ENCODE measurements at regions not wholly inside any gene's neighbourhood (a gene's known extent, or its start where the extent isn't known, plus 50 kb on each side); places are given as distances from the start of the nearest gene placed in this dataset.
"Not testable (repeated sequence)": the region's sequence is repeated elsewhere in the genome, so short reads cannot be mapped to it uniquely, and the experiment has no call there.

- ATAC-seq (replicated peaks), result no peak
- H3K4me1 Mint-ChIP-seq, result no peaks in the 10 kb centered on the region
- no peak overlapping the region for H3K27ac Mint-ChIP-seq
- no peaks in the 10 kb centered on the region for H3K36me3 Mint-ChIP-seq (ENCODE audit: low read depth)
- H3K27me3 Mint-ChIP-seq, result no peaks in the 10 kb centered on the region
- H3K4me3 Mint-ChIP-seq, result no peak overlapping the region
- peaks cover 6% of the 10 kb centered on the region for H3K9me3 Mint-ChIP-seq
These were observed 82.8 kb upstream of the RASSF8 start for GRCh38 chr12:25875661-25876060.

GRCh38 chr12:25876383-25877045, 82.0 kb upstream of the RASSF8 start:
- H3K27ac Mint-ChIP-seq, result no peak overlapping the region
- H3K36me3 Mint-ChIP-seq (ENCODE audit: low read depth), result no peaks in the 10 kb centered on the region
- H3K9me3 Mint-ChIP-seq, result peaks cover 7% of the 10 kb centered on the region
- no peaks in the 10 kb centered on the region for H3K4me1 Mint-ChIP-seq
- peaks cover under 1% of the 10 kb centered on the region for H3K27me3 Mint-ChIP-seq
- ATAC-seq (replicated peaks), result no peak
- H3K4me3 Mint-ChIP-seq, result no peak overlapping the region

GRCh38 chr12:25877446-25877845, 81.0 kb upstream of the RASSF8 start:
- H3K27ac Mint-ChIP-seq, result no peak overlapping the region
- H3K36me3 Mint-ChIP-seq (ENCODE audit: low read depth), result no peaks in the 10 kb centered on the region
- peaks cover 3% of the 10 kb centered on the region for H3K27me3 Mint-ChIP-seq
- H3K4me1 Mint-ChIP-seq, result no peaks in the 10 kb centered on the region
- H3K4me3 Mint-ChIP-seq, result no peak overlapping the region
- peaks cover 10% of the 10 kb centered on the region for H3K9me3 Mint-ChIP-seq
- ATAC-seq (replicated peaks), result no peak

- H3K4me1 Mint-ChIP-seq, result no peaks in the 10 kb centered on the region
- H3K27ac Mint-ChIP-seq, result no peak overlapping the region
- no peak overlapping the region for H3K4me3 Mint-ChIP-seq
- no peak for ATAC-seq (replicated peaks)
- H3K9me3 Mint-ChIP-seq, result peaks cover 10% of the 10 kb centered on the region
- H3K36me3 Mint-ChIP-seq (ENCODE audit: low read depth), result no peaks in the 10 kb centered on the region
- peaks cover 3% of the 10 kb centered on the region for H3K27me3 Mint-ChIP-seq
These were observed 76.2 kb upstream of the RASSF8 start for GRCh38 chr12:25882266-25882665.

- Mint-ChIP-seq H3K9me3 (peaks cover 10% of the 10 kb centered on the region), H3K27ac (no peak overlapping the region), H3K4me1 (no peaks in the 10 kb centered on the region), H3K27me3 (peaks cover 3% of the 10 kb centered on the region), H3K4me3 (no peak overlapping the region), H3K36me3 (ENCODE audit: low read depth) (no peaks in the 10 kb centered on the region)
- no peak for ATAC-seq (replicated peaks)
These were observed 75.2 kb upstream of the RASSF8 start for GRCh38 chr12:25883026-25883916.

GRCh38 chr12:25884024-25884919, 74.2 kb upstream of the RASSF8 start:
- peaks cover 4% of the 10 kb centered on the region for H3K9me3 Mint-ChIP-seq
- H3K4me1 Mint-ChIP-seq, result no peaks in the 10 kb centered on the region
- no peak overlapping the region for H3K27ac Mint-ChIP-seq
- no peaks in the 10 kb centered on the region for H3K36me3 Mint-ChIP-seq (ENCODE audit: low read depth)
- H3K4me3 Mint-ChIP-seq, result no peak overlapping the region
- peaks cover 3% of the 10 kb centered on the region for H3K27me3 Mint-ChIP-seq
- ATAC-seq (replicated peaks), result no peak

- H3K4me1 Mint-ChIP-seq, result no peaks in the 10 kb centered on the region
- no peak overlapping the region for H3K4me3 Mint-ChIP-seq
- H3K9me3 Mint-ChIP-seq, result peaks cover 4% of the 10 kb centered on the region
- H3K27ac Mint-ChIP-seq, result no peak overlapping the region
- peaks cover 3% of the 10 kb centered on the region for H3K27me3 Mint-ChIP-seq
- no peak for ATAC-seq (replicated peaks)
- no peaks in the 10 kb centered on the region for H3K36me3 Mint-ChIP-seq (ENCODE audit: low read depth)
These were observed 73.6 kb upstream of the RASSF8 start for GRCh38 chr12:25884920-25885234.

GRCh38 chr12:25886396-25886795, 72.1 kb upstream of the RASSF8 start:
- Mint-ChIP-seq H3K36me3 (ENCODE audit: low read depth) (no peaks in the 10 kb centered on the region), H3K9me3 (peaks cover 4% of the 10 kb centered on the region), H3K4me1 (no peaks in the 10 kb centered on the region), H3K27me3 (peaks cover 3% of the 10 kb centered on the region), H3K4me3 (no peak overlapping the region), H3K27ac (no peak overlapping the region)
- no peak for ATAC-seq (replicated peaks)

GRCh38 chr12:25887367-25887766, 71.1 kb upstream of the RASSF8 start:
- Mint-ChIP-seq H3K4me3 (no peak overlapping the region), H3K27ac (no peak overlapping the region), H3K36me3 (ENCODE audit: low read depth) (no peaks in the 10 kb centered on the region), H3K4me1 (no peaks in the 10 kb centered on the region), H3K9me3 (no peaks in the 10 kb centered on the region), H3K27me3 (no peaks in the 10 kb centered on the region)
- no peak for ATAC-seq (replicated peaks)

- no peak overlapping the region for H3K27ac Mint-ChIP-seq
- H3K4me1 Mint-ChIP-seq, result no peaks in the 10 kb centered on the region
- no peaks in the 10 kb centered on the region for H3K36me3 Mint-ChIP-seq (ENCODE audit: low read depth)
- H3K9me3 Mint-ChIP-seq, result no peaks in the 10 kb centered on the region
- H3K4me3 Mint-ChIP-seq, result no peak overlapping the region
- ATAC-seq (replicated peaks), result no peak
- H3K27me3 Mint-ChIP-seq, result no peaks in the 10 kb centered on the region
These were observed 69.3 kb upstream of the RASSF8 start for GRCh38 chr12:25889185-25889584.

- H3K4me1 Mint-ChIP-seq; H3K9me3 Mint-ChIP-seq; H3K36me3 Mint-ChIP-seq (ENCODE audit: low read depth); H3K27ac Mint-ChIP-seq; H3K27me3 Mint-ChIP-seq; ATAC-seq (replicated peaks); H3K4me3 Mint-ChIP-seq: not testable (repeated sequence)
These were observed 67.4 kb upstream of the RASSF8 start for GRCh38 chr12:25891095-25891494.

- Mint-ChIP-seq H3K27ac (no peak overlapping the region), H3K9me3 (peaks cover 4% of the 10 kb centered on the region), H3K4me1 (no peaks in the 10 kb centered on the region), H3K27me3 (no peaks in the 10 kb centered on the region), H3K36me3 (ENCODE audit: low read depth) (no peaks in the 10 kb centered on the region), H3K4me3 (no peak overlapping the region)
- no peak for ATAC-seq (replicated peaks)
These were observed 63.7 kb upstream of the RASSF8 start for GRCh38 chr12:25894759-25895158.

GRCh38 chr12:25896981-25897380, 61.5 kb upstream of the RASSF8 start:
- no peak overlapping the region for H3K27ac Mint-ChIP-seq
- H3K9me3 Mint-ChIP-seq, result peaks cover 4% of the 10 kb centered on the region
- ATAC-seq (replicated peaks), result no peak
- H3K4me1 Mint-ChIP-seq, result no peaks in the 10 kb centered on the region
- H3K27me3 Mint-ChIP-seq, result no peaks in the 10 kb centered on the region
- H3K36me3 Mint-ChIP-seq (ENCODE audit: low read depth), result no peaks in the 10 kb centered on the region
- no peak overlapping the region for H3K4me3 Mint-ChIP-seq

- Mint-ChIP-seq H3K9me3 (no peaks in the 10 kb centered on the region), H3K27me3 (peaks cover 4% of the 10 kb centered on the region), H3K4me1 (no peaks in the 10 kb centered on the region), H3K4me3 (no peak overlapping the region), H3K27ac (no peak overlapping the region), H3K36me3 (ENCODE audit: low read depth) (no peaks in the 10 kb centered on the region)
- ATAC-seq (replicated peaks), result no peak
These were observed 54.8 kb upstream of the RASSF8 start for GRCh38 chr12:25903603-25904245.
